ENCODE measurements at regions not wholly inside any gene's neighbourhood (a gene's known extent, or its start where the extent isn't known, plus 50 kb on each side); places are given as distances from the start of the nearest gene placed in this dataset.

DNA sequence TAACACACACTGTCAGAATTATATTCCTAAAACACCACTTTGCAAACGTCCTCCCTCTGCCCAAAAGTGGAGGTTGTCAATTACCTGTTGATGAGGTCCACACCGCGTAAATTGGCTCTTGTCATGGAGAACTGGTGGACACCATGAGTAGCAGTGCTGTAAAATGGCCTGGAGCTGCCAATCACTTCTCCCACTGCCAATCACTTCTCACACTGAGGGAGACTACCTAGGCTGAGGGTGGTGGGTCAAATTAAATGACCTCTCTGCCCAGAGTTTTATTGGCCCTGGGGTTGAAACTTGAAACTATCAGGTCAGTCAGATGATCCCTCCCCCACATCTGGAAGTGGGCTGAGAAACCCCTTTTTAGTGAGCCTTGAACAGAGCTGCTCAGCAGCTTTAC is 89.6 kb downstream of the SOWAHC start:
- TF ChIP-seq POLR2A (IDR thresholded peaks at IDR 0.05): no peak
- TF ChIP-seq, protein P1, sequence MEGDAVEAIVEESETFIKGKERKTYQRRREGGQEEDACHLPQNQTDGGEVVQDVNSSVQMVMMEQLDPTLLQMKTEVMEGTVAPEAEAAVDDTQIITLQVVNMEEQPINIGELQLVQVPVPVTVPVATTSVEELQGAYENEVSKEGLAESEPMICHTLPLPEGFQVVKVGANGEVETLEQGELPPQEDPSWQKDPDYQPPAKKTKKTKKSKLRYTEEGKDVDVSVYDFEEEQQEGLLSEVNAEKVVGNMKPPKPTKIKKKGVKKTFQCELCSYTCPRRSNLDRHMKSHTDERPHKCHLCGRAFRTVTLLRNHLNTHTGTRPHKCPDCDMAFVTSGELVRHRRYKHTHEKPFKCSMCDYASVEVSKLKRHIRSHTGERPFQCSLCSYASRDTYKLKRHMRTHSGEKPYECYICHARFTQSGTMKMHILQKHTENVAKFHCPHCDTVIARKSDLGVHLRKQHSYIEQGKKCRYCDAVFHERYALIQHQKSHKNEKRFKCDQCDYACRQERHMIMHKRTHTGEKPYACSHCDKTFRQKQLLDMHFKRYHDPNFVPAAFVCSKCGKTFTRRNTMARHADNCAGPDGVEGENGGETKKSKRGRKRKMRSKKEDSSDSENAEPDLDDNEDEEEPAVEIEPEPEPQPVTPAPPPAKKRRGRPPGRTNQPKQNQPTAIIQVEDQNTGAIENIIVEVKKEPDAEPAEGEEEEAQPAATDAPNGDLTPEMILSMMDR (IDR thresholded peaks at IDR 0.05): no peak

Measured in uterus (tissue), 2 donors.